Effector memory CD8-positive, alpha-beta T cell (primary cell): ENCODE measurements at regions not wholly inside any gene's neighbourhood (a gene's known extent, or its start where the extent isn't known, plus 50 kb on each side); places are given as distances from the start of the nearest gene placed in this dataset.
A peak's percentile ranks its signal among the peaks of the same experiment; 100 is the strongest.
"Not testable (repeated sequence)": the region's sequence is repeated elsewhere in the genome, so short reads cannot be mapped to it uniquely, and the experiment has no call there.

Experiments
- ATAC-seq: fragments of 150-1000 bp; cut with Tn5 transposase; replicated peaks from 2 replicates; pipeline ENCODE4 v1.10.0; 2021; ENCODE audit warnings: mild to moderate bottlenecking, moderate library complexity
- DNase-seq, 3 experiments: peaks; one replicate each; pipeline ENCODE4 v3.0.0; 2021
- H3K27ac Mint-ChIP-seq, 2 donors: one replicate each; pipeline ENCODE4 v1.8.0; 2022; ENCODE audit warnings: mild to moderate bottlenecking in 2 of 2, mixed read lengths in 2 of 2, moderate library complexity in 2 of 2
- H3K27me3 Mint-ChIP-seq, 2 donors: one replicate each; pipeline ENCODE4 v1.8.0; 2022; ENCODE audit warnings: mixed read lengths in 2 of 2
- H3K36me3 Mint-ChIP-seq: one replicate; pipeline ENCODE4 v1.8.0; 2022; ENCODE audit warnings: mild to moderate bottlenecking, moderate library complexity, mixed read lengths; ENCODE audit not compliant: insufficient read depth
- H3K4me1 Mint-ChIP-seq, 2 donors: one replicate each; pipeline ENCODE4 v1.8.0; 2022; ENCODE audit warnings: low read depth in 2 of 2, mixed read lengths in 2 of 2
- H3K4me3 Mint-ChIP-seq, 2 donors: one replicate each; pipeline ENCODE4 v1.8.0; 2022; ENCODE audit warnings: mild to moderate bottlenecking in 2 of 2, mixed read lengths in 2 of 2, moderate library complexity in 2 of 2
- H3K9me3 Mint-ChIP-seq, 2 donors: one replicate each; pipeline ENCODE4 v1.8.0; 2022; ENCODE audit warnings: mixed read lengths in 2 of 2

DNA sequence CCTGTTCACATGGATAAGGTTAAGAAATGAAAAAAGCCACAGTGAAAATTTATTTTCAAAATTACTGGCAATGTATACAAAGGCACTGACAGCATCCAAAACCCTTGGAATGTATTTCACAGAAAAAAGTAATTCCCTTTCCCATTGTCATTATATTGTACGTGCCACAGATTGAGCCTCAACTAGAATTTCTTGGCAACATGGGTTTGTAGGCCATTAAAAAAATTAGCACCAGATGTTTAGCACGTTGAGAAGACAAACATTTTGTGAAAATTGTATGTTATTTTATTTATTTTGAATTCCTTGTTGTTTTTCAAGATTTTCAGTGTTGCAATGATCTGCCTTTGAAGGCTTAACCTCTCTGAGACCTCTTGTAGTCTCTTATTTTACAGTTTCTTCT, 76.3 kb upstream of the EPHB3 start:
- Mint-ChIP-seq H3K4me1 (no peaks in the 10 kb centered on the region), H3K27ac (no peak overlapping the region), H3K4me3 (no peak overlapping the region), H3K36me3 (no peaks in the 10 kb centered on the region), H3K9me3 (no peaks in the 10 kb centered on the region), H3K27me3 (peaks cover 47 to 67% of the 10 kb centered on the region in 2 donors)
- no peak for DNase-seq
- no peak for ATAC-seq

DNA sequence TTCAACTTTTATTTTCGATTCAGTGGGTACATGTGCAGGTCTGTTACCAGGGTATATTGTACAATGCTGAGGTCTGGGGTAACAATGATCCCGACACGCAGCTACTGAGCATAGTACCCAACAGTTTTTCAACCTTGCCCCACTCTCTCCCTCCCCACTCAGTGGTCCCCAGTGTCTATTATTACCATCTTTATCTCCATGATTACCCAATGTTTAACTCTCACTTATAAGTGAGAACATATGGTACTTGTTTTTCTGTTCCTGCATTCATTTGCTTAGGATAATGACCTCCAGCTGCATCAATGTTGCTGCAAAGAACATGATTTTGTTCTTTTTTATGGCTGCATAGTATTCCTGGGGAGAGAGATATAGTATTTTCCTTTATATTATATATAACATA, 75.7 kb upstream of the EPHB3 start:
- Mint-ChIP-seq H3K27me3 (peaks cover 41 to 67% of the 10 kb centered on the region in 2 donors), H3K4me3 (no peak overlapping the region), H3K27ac (no peak overlapping the region), H3K36me3 (no peaks in the 10 kb centered on the region), H3K4me1 (no peaks in the 10 kb centered on the region), H3K9me3 (no peaks in the 10 kb centered on the region)
- ATAC-seq (no peak), DNase-seq (no peak)

DNA sequence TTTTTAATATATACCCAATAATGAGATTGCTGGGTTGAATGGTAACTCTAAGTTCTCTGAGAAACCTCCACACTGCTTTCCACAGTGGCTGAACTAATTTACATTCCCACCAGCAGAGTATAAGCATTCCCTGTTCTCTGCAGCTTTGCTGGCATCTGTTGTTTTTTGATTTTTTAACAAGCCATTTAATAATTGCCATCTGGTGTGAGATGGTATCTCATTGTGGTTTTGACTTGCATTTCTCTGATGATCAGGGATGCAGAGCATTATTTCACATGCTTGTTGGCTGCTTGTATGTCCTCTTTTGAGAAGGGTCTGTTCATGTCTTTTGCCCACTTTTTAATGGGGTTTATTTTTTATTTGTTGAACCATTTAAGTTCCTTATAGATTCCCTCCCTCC, 75.0 kb upstream of the EPHB3 start:
- ATAC-seq (no peak), DNase-seq (no peak)
- Mint-ChIP-seq H3K36me3 (no peaks in the 10 kb centered on the region), H3K9me3 (no peaks in the 10 kb centered on the region), H3K27me3 (peaks cover 38 to 66% of the 10 kb centered on the region in 2 donors), H3K4me3 (no peak overlapping the region), H3K4me1 (no peaks in the 10 kb centered on the region), H3K27ac (no peak overlapping the region)

GRCh38 chr3:184488577-184488976, 73.0 kb upstream of the EPHB3 start:
- Mint-ChIP-seq H3K27me3 (peaks cover 40 to 71% of the 10 kb centered on the region in 2 donors), H3K4me1 (peaks cover 6 to 7% of the 10 kb centered on the region in 2 donors), H3K9me3 (no peaks in the 10 kb centered on the region), H3K36me3 (peaks cover 3% of the 10 kb centered on the region), H3K27ac (no peak overlapping the region), H3K4me3 (no peak overlapping the region)
- DNase-seq, result no peak
- ATAC-seq, result no peak

GRCh38 chr3:184489268-184489841, 72.2 kb upstream of the EPHB3 start:
- Mint-ChIP-seq H3K4me3 (no peak overlapping the region), H3K36me3 (peaks cover 3% of the 10 kb centered on the region), H3K27ac (no peak overlapping the region), H3K9me3 (no peaks in the 10 kb centered on the region), H3K4me1 (peaks cover 6 to 7% of the 10 kb centered on the region in 2 donors), H3K27me3 (peaks cover 48 to 79% of the 10 kb centered on the region in 2 donors)
- DNase-seq, result no peak
- ATAC-seq, result no peak

GRCh38 chr3:184491011-184491576, 70.5 kb upstream of the EPHB3 start:
- DNase-seq (no peak), ATAC-seq (no peak)
- Mint-ChIP-seq H3K36me3 (peaks cover 3% of the 10 kb centered on the region), H3K27ac (no peak overlapping the region), H3K9me3 (no peaks in the 10 kb centered on the region), H3K4me1 (peaks cover 6 to 7% of the 10 kb centered on the region in 2 donors), H3K27me3 (peaks cover 54 to 87% of the 10 kb centered on the region in 2 donors), H3K4me3 (no peak overlapping the region)

DNA sequence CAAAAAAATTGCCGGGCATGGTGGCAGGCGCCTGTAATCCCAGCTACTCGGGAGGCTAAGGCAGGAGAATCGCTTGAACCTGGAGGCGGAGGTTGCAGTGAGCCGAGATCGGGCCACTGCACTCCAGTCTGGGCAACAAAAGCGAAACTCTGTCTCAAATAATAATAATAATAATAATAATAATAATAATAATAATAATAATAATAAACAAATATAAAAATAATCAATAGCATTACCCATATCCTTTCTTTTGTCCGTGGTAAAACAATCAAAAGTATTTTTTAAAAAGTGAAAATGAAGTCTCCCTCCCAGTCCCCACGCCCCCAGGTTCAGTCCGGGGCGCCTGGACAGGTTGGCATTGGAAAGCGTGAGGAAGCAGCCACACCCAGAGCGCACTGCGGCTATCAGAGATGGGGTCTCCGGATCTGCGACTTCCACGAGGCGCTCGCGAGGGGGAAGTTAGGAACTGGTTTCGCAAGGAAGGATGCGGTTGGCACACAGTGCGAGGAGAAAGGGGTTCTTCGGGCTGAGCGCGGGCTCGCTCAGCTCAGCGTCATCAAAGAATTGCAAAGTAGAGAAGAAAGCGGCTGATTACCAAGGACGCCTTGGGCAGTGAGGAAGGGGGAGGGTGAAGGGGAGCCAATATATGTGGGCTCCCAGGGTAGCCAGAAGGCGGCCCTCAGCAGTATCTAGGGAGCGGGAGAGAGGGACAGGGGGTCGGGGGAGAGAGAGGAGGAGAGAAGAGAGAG, 69.5 kb upstream of the EPHB3 start:
- DNase-seq, result no peak
- peaks cover 57 to 89% of the 10 kb centered on the region in 2 donors for H3K27me3 Mint-ChIP-seq

GRCh38 chr3:184496933-184497332, 64.7 kb upstream of the EPHB3 start:
- H3K27me3 Mint-ChIP-seq, result peaks cover 65 to 82% of the 10 kb centered on the region in 2 donors
- H3K27ac Mint-ChIP-seq, result no peak overlapping the region
- DNase-seq, result no peak
- ATAC-seq, result no peak
- peaks cover 0 to under 1% of the 10 kb centered on the region in 2 donors for H3K9me3 Mint-ChIP-seq
- no peak overlapping the region for H3K4me3 Mint-ChIP-seq
- H3K4me1 Mint-ChIP-seq, result peaks cover 6 to 7% of the 10 kb centered on the region in 2 donors
- peaks cover 5% of the 10 kb centered on the region for H3K36me3 Mint-ChIP-seq

More for the DNA sequence above, 69.5 kb upstream of the EPHB3 start:
- no peak for ATAC-seq
- H3K27ac Mint-ChIP-seq, result peak overlapping the region; percentile 0 to 4
- no peaks in the 10 kb centered on the region for H3K9me3 Mint-ChIP-seq
- H3K4me3 Mint-ChIP-seq, result peak overlapping the region; percentile 33 to 74
- H3K36me3 Mint-ChIP-seq, result peaks cover 3% of the 10 kb centered on the region
- peaks cover 6 to 7% of the 10 kb centered on the region in 2 donors for H3K4me1 Mint-ChIP-seq

DNA sequence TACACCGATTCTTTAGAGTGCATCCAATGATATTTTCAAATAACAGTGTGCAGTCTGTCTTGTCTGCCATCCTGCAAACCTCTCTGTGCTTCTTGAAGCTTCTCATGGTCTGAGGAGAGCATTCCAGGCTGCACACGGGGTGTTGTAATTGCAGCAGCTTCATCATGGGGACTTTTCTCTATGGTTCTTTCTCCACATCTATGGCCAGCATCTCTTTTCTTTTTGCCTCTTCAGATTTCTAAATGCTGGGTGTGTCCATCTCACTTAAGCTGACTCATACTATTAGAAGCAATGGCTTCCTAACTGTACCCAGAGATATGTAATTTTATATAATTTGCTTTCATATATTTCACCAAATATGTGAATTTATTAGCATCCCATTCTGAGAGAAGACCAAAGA, 63.8 kb upstream of the EPHB3 start:
- no peak for ATAC-seq
- DNase-seq, result no peak
- peaks cover 2% of the 10 kb centered on the region for H3K36me3 Mint-ChIP-seq
- peaks cover 0 to 7% of the 10 kb centered on the region in 2 donors for H3K9me3 Mint-ChIP-seq
- no peak overlapping the region for H3K27ac Mint-ChIP-seq
- no peak overlapping the region for H3K4me3 Mint-ChIP-seq
- peaks cover 68 to 82% of the 10 kb centered on the region in 2 donors for H3K27me3 Mint-ChIP-seq
- peaks cover 0 to 2% of the 10 kb centered on the region in 2 donors for H3K4me1 Mint-ChIP-seq

- no peaks in the 10 kb centered on the region for H3K4me1 Mint-ChIP-seq
Measured at GRCh38 chr3:184498986-184499606, 62.5 kb upstream of the EPHB3 start.

DNA sequence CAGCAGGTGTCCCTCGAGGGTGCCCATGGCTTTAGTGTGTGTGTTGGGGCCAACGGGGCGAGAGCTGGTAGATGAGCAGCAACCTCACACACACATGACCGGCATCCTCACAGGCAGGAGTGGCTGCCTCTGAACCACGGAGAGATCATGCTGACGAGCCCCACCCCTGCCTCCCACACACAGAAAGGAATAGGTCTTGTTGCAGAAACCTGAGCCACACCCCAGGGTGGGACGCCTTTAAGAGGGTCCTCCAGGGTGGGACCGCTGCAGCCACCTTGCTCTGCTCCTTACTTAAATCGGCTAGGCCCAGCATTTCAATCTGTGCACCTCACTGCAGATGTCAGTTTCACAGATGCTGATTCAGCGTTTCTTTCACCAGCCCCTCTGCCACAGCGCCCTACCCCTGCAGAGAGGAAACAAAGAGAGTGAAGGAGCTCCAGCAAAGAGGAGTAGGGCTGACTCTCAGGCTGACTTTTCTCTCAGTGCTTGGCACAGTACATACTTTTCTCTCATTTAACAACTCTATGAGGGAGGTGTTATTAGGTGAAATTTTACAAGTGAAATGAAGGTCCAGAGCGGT, 61.2 kb upstream of the EPHB3 start:
- H3K36me3 Mint-ChIP-seq, result peaks cover 2% of the 10 kb centered on the region
- DNase-seq (no peak), ATAC-seq (no peak)
- H3K4me1 Mint-ChIP-seq, result no peaks in the 10 kb centered on the region
- peaks cover 0 to 7% of the 10 kb centered on the region in 2 donors for H3K9me3 Mint-ChIP-seq
- no peak overlapping the region for H3K4me3 Mint-ChIP-seq
- no peak overlapping the region for H3K27ac Mint-ChIP-seq
- peaks cover 61 to 63% of the 10 kb centered on the region in 2 donors for H3K27me3 Mint-ChIP-seq

More at GRCh38 chr3:184498986-184499606, 62.5 kb upstream of the EPHB3 start:
- peaks cover 2% of the 10 kb centered on the region for H3K36me3 Mint-ChIP-seq
- H3K9me3 Mint-ChIP-seq, result peaks cover 0 to 7% of the 10 kb centered on the region in 2 donors
- ATAC-seq (no peak), DNase-seq (no peak)
- H3K4me3 Mint-ChIP-seq, result no peak overlapping the region
- H3K27me3 Mint-ChIP-seq, result peaks cover 60 to 70% of the 10 kb centered on the region in 2 donors
- H3K27ac Mint-ChIP-seq, result no peak overlapping the region

DNA sequence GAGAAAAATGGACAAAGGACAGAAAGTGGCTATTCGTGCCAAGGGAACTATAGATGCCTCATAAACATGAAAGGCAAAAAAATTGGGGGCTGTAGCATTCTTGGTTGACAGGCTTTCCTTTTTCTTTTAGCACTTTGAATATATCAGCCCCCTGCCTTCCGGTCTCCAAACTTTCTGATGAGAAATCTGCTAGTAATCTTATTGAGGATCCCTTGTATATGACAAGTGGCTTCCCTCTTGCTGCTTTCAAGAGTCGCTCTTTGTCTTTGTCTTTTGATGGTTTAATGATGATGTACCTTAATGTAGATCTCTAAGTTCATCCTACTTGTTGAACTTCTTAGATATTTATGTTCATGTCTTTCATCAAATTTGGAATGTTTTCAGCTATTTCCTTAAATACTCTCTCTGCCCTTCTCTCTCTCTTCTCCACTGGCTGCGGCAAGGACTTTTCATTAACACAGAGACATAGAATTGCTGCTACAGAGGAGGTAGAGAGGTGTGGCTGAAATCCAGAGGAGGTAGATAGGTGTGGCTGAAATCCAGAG, 59.4 kb upstream of the EPHB3 start:
- ATAC-seq, result no peak
- no peak overlapping the region for H3K4me3 Mint-ChIP-seq
- H3K9me3 Mint-ChIP-seq, result peaks cover 0 to 7% of the 10 kb centered on the region in 2 donors
- H3K27me3 Mint-ChIP-seq, result peaks cover 61 to 70% of the 10 kb centered on the region in 2 donors
- H3K27ac Mint-ChIP-seq, result no peak overlapping the region
- no peak for DNase-seq
- H3K4me1 Mint-ChIP-seq, result no peaks in the 10 kb centered on the region
- peaks cover 2% of the 10 kb centered on the region for H3K36me3 Mint-ChIP-seq

DNA sequence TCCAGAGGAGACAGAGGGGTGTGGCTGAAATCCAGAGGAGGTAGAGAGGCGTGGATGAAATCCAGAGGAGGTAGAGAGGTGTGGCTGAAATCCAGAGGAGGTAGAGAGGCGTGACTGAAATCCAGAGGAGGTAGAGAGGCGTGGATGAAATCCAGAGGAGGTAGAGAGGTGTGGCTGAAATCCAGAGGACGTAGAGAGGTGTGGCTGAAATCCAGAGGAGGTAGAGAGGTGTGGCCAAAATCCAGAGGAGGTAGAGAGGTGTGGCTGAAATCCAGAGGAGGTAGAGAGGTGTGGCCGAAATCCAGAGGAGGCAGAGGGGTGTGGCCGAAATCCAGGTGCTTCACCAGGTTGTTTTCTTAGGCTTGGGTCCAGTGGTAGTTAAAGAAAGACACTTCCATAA, 58.7 kb upstream of the EPHB3 start:
- not testable (repeated sequence) for H3K4me3 Mint-ChIP-seq, H3K36me3 Mint-ChIP-seq, H3K27ac Mint-ChIP-seq, ATAC-seq, DNase-seq, H3K9me3 Mint-ChIP-seq, H3K4me1 Mint-ChIP-seq
- peaks cover 61 to 73% of the 10 kb centered on the region in 2 donors for H3K27me3 Mint-ChIP-seq
